GM23338 (cell line): ENCODE measurements at regions not wholly inside any gene's neighbourhood (a gene's known extent, or its start where the extent isn't known, plus 50 kb on each side); places are given as distances from the start of the nearest gene placed in this dataset.

Experiments
- CTCF ChIP-seq, 2 experiments: fragments of 200-600 bp in 1 of 2; sonication (generic) in 1 of 2; conservative IDR thresholded peaks; 2 replicates each; pipeline versions ENCODE4 v1.5.1 to v1.6.1; 2016 to 2017; ENCODE audit warnings: antibody characterized with exemption in 2 of 2, low read depth in 2 of 2, mild to moderate bottlenecking in 2 of 2, moderate library complexity in 1 of 2
- EZH2 ChIP-seq: fragments of 200-600 bp; sonication (generic); IDR thresholded peaks from one replicate; pipeline ENCODE4 v1.8.0; 2017; ENCODE audit warnings: antibody characterized with exemption, mild to moderate bottlenecking, low read depth; ENCODE audit not compliant: unreplicated experiment
- EZH2phosphoT487 ChIP-seq: fragments of 200-600 bp; sonication (generic); IDR thresholded peaks from one replicate; pipeline ENCODE4 v1.8.1; 2018; ENCODE audit warnings: antibody characterized with exemption; ENCODE audit not compliant: unreplicated experiment
- REST ChIP-seq: IDR thresholded peaks from one replicate; pipeline ENCODE4 v1.6.1; 2018; ENCODE audit warnings: antibody characterized with exemption; ENCODE audit not compliant: unreplicated experiment
- STAT1 ChIP-seq: IDR thresholded peaks from one replicate; pipeline ENCODE4 v1.6.1; 2016; ENCODE audit warnings: antibody characterized with exemption; ENCODE audit not compliant: unreplicated experiment

- TF ChIP-seq CTCF (conservative IDR thresholded peaks at IDR 0.05; ENCODE audit: low read depth in 2 of 2), result no peak
- TF ChIP-seq EZH2, result no peak
- TF ChIP-seq STAT1, result no peak
- TF ChIP-seq REST, result no peak
- no peak for TF ChIP-seq EZH2phosphoT487
Measured at GRCh38 chr6:148263010-148263409, 79.6 kb upstream of the SASH1 start.
